CD4-positive, alpha-beta T cell (primary cell): ENCODE measurements at regions not wholly inside any gene's neighbourhood (a gene's known extent, or its start where the extent isn't known, plus 50 kb on each side); places are given as distances from the start of the nearest gene placed in this dataset.

Experiments used
- ATAC-seq: fragments of 200-7000 bp; cut with Tn5 transposase; one replicate; pipeline ENCODE4 v1.10.0; 2022; ENCODE audit warnings: mild to moderate bottlenecking; ENCODE audit not compliant: poor library complexity
- CTCF ChIA-PET: fragments of 350-600 bp; sonication (Branson Sonifier 250); formaldehyde crosslinking; loops from one replicate; lab custom pipeline; 2021; ENCODE audit warnings: antibody characterized with exemption, inconsistent platforms; lab: Charles Lee
- POLR2A ChIA-PET: fragments of 350-600 bp; sonication (Branson Sonifier 250); formaldehyde crosslinking; loops from one replicate; lab custom pipeline; 2021; ENCODE audit warnings: antibody characterized with exemption, inconsistent platforms; lab: Charles Lee
- DNase-seq, 14 experiments: peaks; one replicate each; pipeline ENCODE4 v3.0.0-alpha.2; 2013 to 2020; ENCODE audit warnings: mixed read lengths in 2 of 14
- H3K27ac ChIP-seq, 2 donors: one replicate each; pipeline versions ENCODE4 v1.5.1 to v1.7.0; 2013; ENCODE audit warnings: low read length in 2 of 2, low read depth in 1 of 2, mild to moderate bottlenecking in 1 of 2
- H3K27me3 ChIP-seq, 2 experiments: 1 replicate in 1 of 2; 2 replicates in 1 of 2; pipeline versions ENCODE4 v1.6.1 to v1.7.0; 2013; ENCODE audit warnings: low read length in 2 of 2, control low read depth in 1 of 2, mild to moderate bottlenecking in 1 of 2, moderate library complexity in 1 of 2; ENCODE audit not compliant: insufficient read depth in 2 of 2, control insufficient read depth in 1 of 2
- H3K36me3 ChIP-seq: one replicate; pipeline ENCODE4 v1.6.1; 2013; ENCODE audit warnings: low read length, control low read depth; ENCODE audit not compliant: insufficient read depth
- H3K4me1 ChIP-seq: one replicate; pipeline ENCODE4 v1.6.1; 2013; ENCODE audit warnings: low read length, control low read depth; ENCODE audit not compliant: insufficient read depth
- H3K4me3 ChIP-seq: one replicate; pipeline ENCODE4 v1.5.1; 2013; ENCODE audit warnings: mild to moderate bottlenecking, low read length, moderate library complexity
- H3K9me3 ChIP-seq, 2 experiments: 1 replicate in 1 of 2; 2 replicates in 1 of 2; pipeline versions ENCODE4 v1.6.1 to v1.7.0; 2013; ENCODE audit warnings: low read length in 2 of 2, mild to moderate bottlenecking in 2 of 2, control low read depth in 1 of 2, moderate library complexity in 1 of 2; ENCODE audit not compliant: control insufficient read depth in 1 of 2, insufficient read depth in 1 of 2
- H3K27ac Mint-ChIP-seq: one replicate; pipeline ENCODE4 v1.8.0; 2020; ENCODE audit warnings: mixed read lengths
- H3K27me3 Mint-ChIP-seq: one replicate; pipeline ENCODE4 v1.8.0; 2021; ENCODE audit warnings: mixed read lengths
- H3K36me3 Mint-ChIP-seq: one replicate; pipeline ENCODE4 v1.8.0; 2021; ENCODE audit warnings: low read depth, mixed read lengths
- H3K4me1 Mint-ChIP-seq: one replicate; pipeline ENCODE4 v1.8.0; 2021; ENCODE audit warnings: low read depth, mixed read lengths
- H3K4me3 Mint-ChIP-seq: one replicate; pipeline ENCODE4 v1.8.0; 2020; ENCODE audit warnings: mild to moderate bottlenecking, mixed read lengths
- H3K9me3 Mint-ChIP-seq: one replicate; pipeline ENCODE4 v1.8.0; 2020; ENCODE audit warnings: mixed read lengths
- CTCF ChIP-seq: fragments of 200-600 bp; IDR thresholded peaks from one replicate; pipeline ENCODE4 v1.8.0; 2022; ENCODE audit warnings: antibody characterized with exemption, mild to moderate bottlenecking
- intact Hi-C, 2 experiments: fragments of 100-400 bp; cut with DNase I in 1 of 2; cut with micrococcal nuclease in 1 of 2; formaldehyde crosslinking; loops; one replicate each; pipeline versions ENCODE4 v1.15.1 to v1.9.0; 2023 to 2025; cut with DNase I, micrococcal nuclease

GRCh38 chr9:8139756-8140155, 340.2 kb upstream of the DMAC1 start:
- Histone ChIP-seq H3K27me3 (no peaks in the 10 kb centered on the region), H3K9me3 (no peaks in the 10 kb centered on the region), H3K36me3 (no peaks in the 10 kb centered on the region), H3K27ac (no peak overlapping the region), H3K4me3 (no peak overlapping the region), H3K4me1 (no peaks in the 10 kb centered on the region)
- Mint-ChIP-seq H3K9me3 (no peaks in the 10 kb centered on the region), H3K4me3 (no peak overlapping the region), H3K4me1 (peaks cover 8% of the 10 kb centered on the region), H3K36me3 (no peaks in the 10 kb centered on the region), H3K27me3 (no peaks in the 10 kb centered on the region), H3K27ac (no peak overlapping the region)
- ChIA-PET POLR2A (no interaction called here), CTCF (no interaction called here)
- intact Hi-C loops: no loop called here
- DNase-seq (no peak), ATAC-seq (no peak)
- no peak for TF ChIP-seq CTCF

GRCh38 chr9:8136477-8136876, 336.9 kb upstream of the DMAC1 start:
- H3K4me1 ChIP-seq: no peaks in the 10 kb centered on the region

GRCh38 chr9:8134635-8135034, 335.1 kb upstream of the DMAC1 start:
- H3K4me1 ChIP-seq: no peaks in the 10 kb centered on the region
- ChIA-PET POLR2A (no interaction called here), CTCF (no interaction called here)
- DNase-seq (no peak), ATAC-seq (no peak)
- peaks cover 8% of the 10 kb centered on the region for H3K4me1 Mint-ChIP-seq
- TF ChIP-seq CTCF: no peak
- H3K36me3 Mint-ChIP-seq: no peaks in the 10 kb centered on the region
- no peaks in the 10 kb centered on the region for H3K9me3 ChIP-seq
- H3K4me3 Mint-ChIP-seq: no peak overlapping the region
- no peak overlapping the region for H3K27ac Mint-ChIP-seq
- H3K27ac ChIP-seq: no peak overlapping the region
- no peak overlapping the region for H3K4me3 ChIP-seq
- H3K27me3 Mint-ChIP-seq: no peaks in the 10 kb centered on the region
- H3K27me3 ChIP-seq: no peaks in the 10 kb centered on the region
- H3K9me3 Mint-ChIP-seq: no peaks in the 10 kb centered on the region
- intact Hi-C loops: no loop called here
- no peaks in the 10 kb centered on the region for H3K36me3 ChIP-seq

More at GRCh38 chr9:8136477-8136876, 336.9 kb upstream of the DMAC1 start:
- Histone ChIP-seq H3K36me3 (no peaks in the 10 kb centered on the region), H3K27ac (no peak overlapping the region), H3K9me3 (no peaks in the 10 kb centered on the region), H3K27me3 (no peaks in the 10 kb centered on the region), H3K4me3 (no peak overlapping the region)
- H3K9me3 Mint-ChIP-seq: no peaks in the 10 kb centered on the region
- ChIA-PET POLR2A (no interaction called here), CTCF (no interaction called here)
- ATAC-seq (no peak), DNase-seq (no peak)
- no peak overlapping the region for H3K4me3 Mint-ChIP-seq
- H3K27ac Mint-ChIP-seq: no peak overlapping the region
- TF ChIP-seq CTCF: no peak
- H3K4me1 Mint-ChIP-seq: peaks cover 8% of the 10 kb centered on the region
- intact Hi-C loops: no loop called here
- H3K36me3 Mint-ChIP-seq: no peaks in the 10 kb centered on the region
- no peaks in the 10 kb centered on the region for H3K27me3 Mint-ChIP-seq
